Smooth muscle cell (in vitro differentiated cells): ENCODE measurements at regions not wholly inside any gene's neighbourhood (a gene's known extent, or its start where the extent isn't known, plus 50 kb on each side); places are given as distances from the start of the nearest gene placed in this dataset.

Source experiments
- DNase-seq: peaks from one replicate; lab custom pipeline; 2025; ENCODE audit not compliant: unreplicated experiment; lab: John Stamatoyannopoulos, UW
- H2AFZ ChIP-seq: fragments of 200-600 bp; sonication (generic); 2 replicates; pipeline ENCODE4 v1.6.0; 2016; ENCODE audit warnings: antibody characterized with exemption, low read depth, mild to moderate bottlenecking
- H3F3A ChIP-seq: fragments of 200-600 bp; sonication (generic); 2 replicates; pipeline ENCODE4 v1.6.0; 2017; ENCODE audit warnings: antibody characterized with exemption, low read depth
- H3K27ac ChIP-seq: fragments of 200-600 bp; sonication (generic); 2 replicates; pipeline ENCODE4 v1.5.1; 2016; ENCODE audit warnings: low read depth, mild to moderate bottlenecking
- H3K27me3 ChIP-seq: fragments of 200-600 bp; sonication (generic); 2 replicates; pipeline ENCODE4 v1.6.1; 2016; ENCODE audit warnings: low read depth, mild to moderate bottlenecking
- H3K36me3 ChIP-seq: fragments of 200-600 bp; sonication (generic); 2 replicates; pipeline ENCODE4 v1.5.1; 2016; ENCODE audit warnings: low read depth
- H3K4me1 ChIP-seq: fragments of 200-600 bp; sonication (generic); 2 replicates; pipeline ENCODE4 v1.5.1; 2016; ENCODE audit warnings: low read depth
- H3K4me2 ChIP-seq: fragments of 200-600 bp; sonication (generic); 2 replicates; pipeline ENCODE4 v1.6.0; 2016; ENCODE audit warnings: mild to moderate bottlenecking
- H3K4me3 ChIP-seq: fragments of 200-600 bp; sonication (generic); 2 replicates; pipeline ENCODE4 v1.5.1; 2016; ENCODE audit warnings: mild to moderate bottlenecking
- H3K79me2 ChIP-seq: fragments of 200-600 bp; sonication (generic); 2 replicates; pipeline ENCODE4 v1.6.0; 2016; ENCODE audit warnings: low read depth, mild to moderate bottlenecking
- H3K9ac ChIP-seq: fragments of 200-600 bp; sonication (generic); 2 replicates; pipeline ENCODE4 v1.6.0; 2016; ENCODE audit warnings: low read depth
- H3K9me3 ChIP-seq: fragments of 200-600 bp; sonication (generic); replicated peaks from 2 replicates; pipeline ENCODE4 v1.5.1; 2016; ENCODE audit warnings: low read depth
- H4K20me1 ChIP-seq: fragments of 200-600 bp; sonication (generic); 2 replicates; pipeline ENCODE4 v1.6.0; 2016; ENCODE audit warnings: low read depth
- WGBS: methylation state at CpG from one replicate; pipeline ENCODE4 v1.1.7; 2016; ENCODE audit warnings: low lambda C conversion rate; 5-methylcytosine and 5-hydroxymethylcytosine counted together
- TF ChIP-seq, protein P1 (sequence below): fragments of 200-600 bp; sonication (generic); IDR thresholded peaks from 2 replicates; pipeline ENCODE4 v1.5.1; 2017; ENCODE audit warnings: borderline replicate concordance, mild to moderate bottlenecking, antibody characterized with exemption; ENCODE audit not compliant: insufficient read depth, poor library complexity, severe bottlenecking

DNA sequence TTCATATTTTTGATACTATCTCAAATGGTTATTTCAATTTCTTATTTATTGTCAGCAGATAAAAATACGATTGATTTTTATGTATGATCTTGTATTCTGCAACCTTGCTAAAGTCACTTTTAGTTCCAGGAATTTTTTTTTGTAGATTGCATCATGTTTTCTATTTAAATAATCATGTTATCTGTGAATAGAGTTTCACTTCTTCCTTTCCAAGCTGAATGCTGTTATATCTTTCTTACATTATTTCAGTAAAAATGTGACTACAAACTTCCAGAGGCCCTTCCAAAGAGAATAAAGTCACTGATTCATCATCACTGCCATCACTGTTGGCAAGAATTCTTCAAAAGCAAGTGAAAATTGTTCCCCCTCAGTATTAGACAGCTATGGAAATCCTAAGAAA is 104.7 kb upstream of the RAP1B start:
- H3K9ac ChIP-seq = no peak overlapping the region
- no peaks in the 10 kb centered on the region for H3K27me3 ChIP-seq
- no peak overlapping the region for H3K4me3 ChIP-seq
- no peak overlapping the region for H2AFZ ChIP-seq
- H3K4me2 ChIP-seq = no peak overlapping the region
- H3K9me3 ChIP-seq = no peaks in the 10 kb centered on the region
- H3K79me2 ChIP-seq = no peaks in the 10 kb centered on the region
- WGBS = 86% methylated on average over 1 of the region's 1 CpG
- no peaks in the 10 kb centered on the region for H3K36me3 ChIP-seq
- H3K27ac ChIP-seq = no peak overlapping the region
- DNase-seq = no peak
- H3F3A ChIP-seq = no peaks in the 10 kb centered on the region
- H3K4me1 ChIP-seq = peaks cover 4% of the 10 kb centered on the region
- TF ChIP-seq, protein P1, sequence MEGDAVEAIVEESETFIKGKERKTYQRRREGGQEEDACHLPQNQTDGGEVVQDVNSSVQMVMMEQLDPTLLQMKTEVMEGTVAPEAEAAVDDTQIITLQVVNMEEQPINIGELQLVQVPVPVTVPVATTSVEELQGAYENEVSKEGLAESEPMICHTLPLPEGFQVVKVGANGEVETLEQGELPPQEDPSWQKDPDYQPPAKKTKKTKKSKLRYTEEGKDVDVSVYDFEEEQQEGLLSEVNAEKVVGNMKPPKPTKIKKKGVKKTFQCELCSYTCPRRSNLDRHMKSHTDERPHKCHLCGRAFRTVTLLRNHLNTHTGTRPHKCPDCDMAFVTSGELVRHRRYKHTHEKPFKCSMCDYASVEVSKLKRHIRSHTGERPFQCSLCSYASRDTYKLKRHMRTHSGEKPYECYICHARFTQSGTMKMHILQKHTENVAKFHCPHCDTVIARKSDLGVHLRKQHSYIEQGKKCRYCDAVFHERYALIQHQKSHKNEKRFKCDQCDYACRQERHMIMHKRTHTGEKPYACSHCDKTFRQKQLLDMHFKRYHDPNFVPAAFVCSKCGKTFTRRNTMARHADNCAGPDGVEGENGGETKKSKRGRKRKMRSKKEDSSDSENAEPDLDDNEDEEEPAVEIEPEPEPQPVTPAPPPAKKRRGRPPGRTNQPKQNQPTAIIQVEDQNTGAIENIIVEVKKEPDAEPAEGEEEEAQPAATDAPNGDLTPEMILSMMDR = no peak
- no peaks in the 10 kb centered on the region for H4K20me1 ChIP-seq

DNA sequence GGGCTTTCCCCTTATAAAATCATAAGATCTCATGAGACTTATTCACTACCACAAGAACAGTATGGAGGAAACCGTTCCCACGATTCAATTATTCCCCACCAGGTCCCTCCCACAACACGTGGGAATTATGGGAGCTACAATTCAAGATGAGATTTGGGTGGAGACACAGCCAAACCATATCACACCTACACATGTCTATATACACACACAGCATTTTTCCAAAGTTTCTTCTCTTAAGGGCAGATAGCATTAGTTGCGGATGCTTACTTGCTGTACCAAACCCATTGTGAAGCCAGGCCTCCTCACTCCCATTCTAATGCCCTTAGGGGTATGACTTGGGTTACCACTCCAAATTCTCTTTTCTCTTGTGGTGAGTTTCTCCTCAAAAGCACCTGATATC is 104.1 kb upstream of the RAP1B start:
- Histone ChIP-seq H3K9ac (no peak overlapping the region), H3K36me3 (no peaks in the 10 kb centered on the region), H2AFZ (no peak overlapping the region), H3F3A (no peaks in the 10 kb centered on the region), H3K4me2 (no peak overlapping the region), H3K79me2 (no peaks in the 10 kb centered on the region), H3K27ac (no peak overlapping the region), H3K27me3 (no peaks in the 10 kb centered on the region), H3K4me3 (no peak overlapping the region), H4K20me1 (no peaks in the 10 kb centered on the region), H3K4me1 (no peaks in the 10 kb centered on the region), H3K9me3 (no peaks in the 10 kb centered on the region)
- DNase-seq = no peak
- TF ChIP-seq, protein P1 = no peak
- WGBS = 92% methylated on average over 4 of the region's 4 CpGs

DNA sequence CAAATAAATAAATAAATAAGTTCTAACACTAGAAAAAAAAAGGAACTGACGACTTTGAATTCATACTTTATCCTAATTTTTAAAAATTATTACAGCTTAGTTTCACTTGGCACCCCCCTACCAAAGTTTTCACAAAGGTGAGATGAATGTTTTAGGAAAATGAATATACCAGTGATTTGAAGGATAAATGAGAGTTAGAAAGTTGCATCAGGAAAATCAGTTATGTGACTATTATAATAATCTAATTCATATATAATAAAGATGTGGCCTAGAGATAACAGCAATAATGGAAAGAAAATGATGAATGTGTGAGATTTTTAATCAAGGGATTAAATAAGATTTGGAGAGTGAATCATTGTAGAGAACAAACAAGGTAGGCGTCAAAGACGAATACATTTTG is 103.0 kb upstream of the RAP1B start:
- no peak overlapping the region for H3K4me3 ChIP-seq
- no peak for DNase-seq
- no peaks in the 10 kb centered on the region for H3F3A ChIP-seq
- H3K9me3 ChIP-seq = no peaks in the 10 kb centered on the region
- TF ChIP-seq, protein P1 = no peak
- no peak overlapping the region for H3K9ac ChIP-seq
- H3K27me3 ChIP-seq = no peaks in the 10 kb centered on the region
- H2AFZ ChIP-seq = no peak overlapping the region
- H3K4me1 ChIP-seq = no peaks in the 10 kb centered on the region
- no peaks in the 10 kb centered on the region for H4K20me1 ChIP-seq
- H3K27ac ChIP-seq = no peak overlapping the region
- H3K4me2 ChIP-seq = no peak overlapping the region
- H3K36me3 ChIP-seq = no peaks in the 10 kb centered on the region
- no peaks in the 10 kb centered on the region for H3K79me2 ChIP-seq
- 96% methylated on average over 3 of the region's 3 CpGs for WGBS

DNA sequence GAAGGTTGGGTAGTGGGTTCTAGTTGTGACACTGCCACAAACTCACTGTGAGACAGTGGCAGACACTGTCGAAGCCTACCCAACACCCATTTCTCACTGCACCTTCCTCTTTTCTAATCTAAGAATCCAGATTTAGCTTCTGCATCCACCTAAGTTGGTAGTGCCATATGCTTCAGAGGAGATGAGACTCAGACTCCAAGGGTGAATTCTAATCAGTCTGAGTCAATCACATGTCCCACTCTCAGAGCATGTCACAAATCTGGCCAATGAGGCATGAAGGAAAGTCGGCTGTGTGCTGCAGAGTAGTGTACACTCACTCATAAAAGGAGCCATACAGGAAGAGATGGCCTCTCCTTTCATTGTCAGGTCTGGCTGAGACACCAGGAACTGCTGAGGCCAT is 102.1 kb upstream of the RAP1B start:
- Histone ChIP-seq H3K4me3 (no peak overlapping the region), H3K9ac (no peak overlapping the region), H2AFZ (no peak overlapping the region), H3F3A (no peaks in the 10 kb centered on the region), H3K4me2 (no peak overlapping the region), H3K9me3 (no peaks in the 10 kb centered on the region), H3K79me2 (no peaks in the 10 kb centered on the region), H3K4me1 (no peaks in the 10 kb centered on the region), H3K27ac (no peak overlapping the region), H4K20me1 (no peaks in the 10 kb centered on the region), H3K36me3 (no peaks in the 10 kb centered on the region), H3K27me3 (no peaks in the 10 kb centered on the region)
- DNase-seq = no peak
- TF ChIP-seq, protein P1 = no peak
- WGBS = 88% methylated on average over 2 of the region's 2 CpGs
